T-cell (primary cell): ENCODE measurements at regions not wholly inside any gene's neighbourhood (a gene's known extent, or its start where the extent isn't known, plus 50 kb on each side); places are given as distances from the start of the nearest gene placed in this dataset.
A peak's percentile ranks its signal among the peaks of the same experiment; 100 is the strongest.
"Not testable (repeated sequence)": the region's sequence is repeated elsewhere in the genome, so short reads cannot be mapped to it uniquely, and the experiment has no call there.

Source experiments
- ATAC-seq, 4 experiments: fragments of 200-7000 bp in 3 of 4; fragments of 150-1000 bp in 1 of 4; cut with Tn5 transposase; replicated peaks in 1 of 4; 1 replicate in 3 of 4; 2 replicates in 1 of 4; pipeline ENCODE4 v1.10.0; 2021; ENCODE audit warnings: moderate library complexity in 3 of 4, mild to moderate bottlenecking in 2 of 4, moderate number of reproducible peaks in 1 of 4
- CTCF ChIA-PET, 2 donors: fragments of 300-600 bp; sonication (Branson Sonifier 250); formaldehyde crosslinking; loops; one replicate each; lab custom pipeline; 2022; ENCODE audit warnings: antibody characterized with exemption in 2 of 2; lab: Charles Lee
- POLR2A ChIA-PET, 2 donors: fragments of 300-600 bp; sonication (Branson Sonifier 250); formaldehyde crosslinking; loops; one replicate each; lab custom pipeline; 2022; ENCODE audit warnings: antibody characterized with exemption in 2 of 2; lab: Charles Lee
- DNase-seq, 35 experiments: peaks; one replicate each; pipeline versions ENCODE4 v3.0.0 to v3.0.0-alpha.2; 2013 to 2023
- H3K27ac ChIP-seq: one replicate; pipeline ENCODE4 v1.5.1; 2013; ENCODE audit warnings: low read length
- H3K27me3 ChIP-seq, 2 experiments: replicated peaks in 1 of 2; 1 replicate in 1 of 2; 2 replicates in 1 of 2; pipeline versions ENCODE4 v1.6.1 to v1.7.0; 2013; ENCODE audit warnings: low read length in 1 of 2, mixed read lengths in 1 of 2; ENCODE audit not compliant: control insufficient read depth in 2 of 2, insufficient read depth in 2 of 2; ENCODE audit errors: extremely low read depth in 1 of 2
- H3K36me3 ChIP-seq, 2 donors: 1 replicate in 1 of 2; 2 replicates in 1 of 2; pipeline versions ENCODE4 v1.6.1 to v1.7.0; 2013; ENCODE audit warnings: low read length in 1 of 2; ENCODE audit not compliant: control insufficient read depth in 2 of 2, insufficient read depth in 1 of 2; ENCODE audit errors: extremely low read depth in 1 of 2
- H3K4me1 ChIP-seq, 2 experiments: 1 replicate in 1 of 2; 2 replicates in 1 of 2; pipeline versions ENCODE4 v1.6.1 to v1.7.0; 2013; ENCODE audit warnings: low read length in 2 of 2, mixed read lengths in 1 of 2; ENCODE audit not compliant: insufficient read depth in 2 of 2, control insufficient read depth in 1 of 2; ENCODE audit errors: extremely low read depth in 1 of 2
- H3K4me3 ChIP-seq, 2 donors: 1 replicate in 1 of 2; 2 replicates in 1 of 2; pipeline versions ENCODE4 v1.5.1 to v1.7.0; 2013; ENCODE audit warnings: mild to moderate bottlenecking in 2 of 2, low read length in 1 of 2, moderate library complexity in 1 of 2; ENCODE audit not compliant: control insufficient read depth in 1 of 2; ENCODE audit errors: extremely low read depth in 1 of 2
- H3K9me3 ChIP-seq: 2 replicates; pipeline ENCODE4 v1.7.0; 2013
- H3K27ac Mint-ChIP-seq, 2 donors: one replicate each; pipeline ENCODE4 v1.8.0; 2020 to 2021; ENCODE audit warnings: mild to moderate bottlenecking in 2 of 2, mixed read lengths in 2 of 2
- H3K27me3 Mint-ChIP-seq, 2 donors: one replicate each; pipeline ENCODE4 v1.8.0; 2021 to 2022; ENCODE audit warnings: mixed read lengths in 2 of 2
- H3K36me3 Mint-ChIP-seq: one replicate; pipeline ENCODE4 v1.8.0; 2021; ENCODE audit warnings: mixed read lengths
- H3K4me1 Mint-ChIP-seq, 3 donors: one replicate each; pipeline ENCODE4 v1.8.0; 2020 to 2022; ENCODE audit warnings: mixed read lengths in 3 of 3, mild to moderate bottlenecking in 1 of 3
- H3K4me3 Mint-ChIP-seq, 3 donors: one replicate each; pipeline ENCODE4 v1.8.0; 2020 to 2022; ENCODE audit warnings: mild to moderate bottlenecking in 3 of 3, mixed read lengths in 3 of 3, moderate library complexity in 3 of 3
- H3K9me3 Mint-ChIP-seq, 3 donors: one replicate each; pipeline ENCODE4 v1.8.0; 2020 to 2022; ENCODE audit warnings: mixed read lengths in 3 of 3
- WGBS: methylation state at CpG from one replicate; pipeline ENCODE4 v1.1.5; 2013; ENCODE audit warnings: missing lambda C conversion rate; ENCODE audit not compliant: insufficient coverage; 5-methylcytosine and 5-hydroxymethylcytosine counted together

DNA sequence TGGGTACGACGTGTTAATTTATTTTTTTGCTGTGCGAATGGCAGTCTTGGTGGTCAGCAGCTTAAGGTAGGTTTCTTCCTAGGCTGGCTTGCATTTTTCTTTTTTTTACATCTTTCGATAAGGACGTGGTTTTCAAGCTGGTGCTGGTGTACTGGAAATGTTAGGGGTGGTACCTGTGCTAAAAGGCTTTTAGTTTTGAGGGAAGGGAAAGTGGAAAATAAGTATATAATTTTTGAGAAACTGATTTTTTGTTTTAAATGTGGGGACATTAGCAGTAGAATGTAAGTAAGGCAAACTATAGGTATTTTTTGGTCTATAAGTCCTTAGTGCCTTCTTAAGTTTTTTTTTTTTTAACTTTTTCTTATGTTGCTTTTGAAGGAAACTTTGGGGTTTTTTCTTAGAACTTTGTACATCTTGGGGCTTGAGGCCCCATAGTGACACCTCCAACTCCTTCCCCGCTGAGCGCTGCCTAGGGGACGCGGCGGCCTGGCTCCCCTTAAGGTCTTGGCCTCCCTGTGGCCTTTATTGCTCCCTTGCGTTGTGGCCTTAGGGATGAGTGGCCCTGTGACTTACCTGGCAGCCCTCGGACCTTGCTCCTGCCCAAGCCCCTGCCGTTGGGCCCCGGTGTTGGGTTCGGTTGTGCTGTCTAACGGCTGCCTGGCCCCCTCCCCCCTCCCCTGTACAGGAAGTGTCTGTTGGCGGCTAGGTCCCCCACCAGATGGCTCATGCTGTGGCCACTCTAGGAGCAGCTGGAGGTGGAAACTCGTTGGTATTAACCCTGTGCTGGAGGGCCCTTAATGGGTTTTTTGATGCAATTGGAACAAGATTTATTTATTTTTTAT is 88.0 kb upstream of the RPRML start:
- peak; percentile 97 to 99 (median 98) for ATAC-seq
- ChIA-PET POLR2A (interaction anchor here in 1 of 2 donors (0.7 kb wide), 1 partner anchor 26 kb away, joined by 3 read pairs; no protein-coding TSS in a partner anchor), CTCF (no interaction called here)
- H3K36me3 Mint-ChIP-seq: peaks cover 8% of the 10 kb centered on the region
- no peaks in the 10 kb centered on the region for H3K9me3 ChIP-seq
- no peaks in the 10 kb centered on the region for H3K27me3 Mint-ChIP-seq
- H3K4me1 Mint-ChIP-seq: peaks cover 29 to 38% (median 34%) of the 10 kb centered on the region in 3 donors
- H3K4me3 Mint-ChIP-seq: peak overlapping the region; percentile 89
- no peaks in the 10 kb centered on the region for H3K27me3 ChIP-seq
- no peaks in the 10 kb centered on the region for H3K36me3 ChIP-seq
- H3K27ac Mint-ChIP-seq: peak overlapping the region; percentile 92 to 94
- peak overlapping the region; percentile 81 to 92 for H3K4me3 ChIP-seq
- H3K9me3 Mint-ChIP-seq: no peaks in the 10 kb centered on the region
- peak; percentile 50 to 90 (median 75) for DNase-seq
- 10% methylated on average over 2 of the region's 18 CpGs for WGBS
- peaks cover 7 to 14% of the 10 kb centered on the region in 2 experiments for H3K4me1 ChIP-seq
- H3K27ac ChIP-seq: peak overlapping the region; percentile 86

DNA sequence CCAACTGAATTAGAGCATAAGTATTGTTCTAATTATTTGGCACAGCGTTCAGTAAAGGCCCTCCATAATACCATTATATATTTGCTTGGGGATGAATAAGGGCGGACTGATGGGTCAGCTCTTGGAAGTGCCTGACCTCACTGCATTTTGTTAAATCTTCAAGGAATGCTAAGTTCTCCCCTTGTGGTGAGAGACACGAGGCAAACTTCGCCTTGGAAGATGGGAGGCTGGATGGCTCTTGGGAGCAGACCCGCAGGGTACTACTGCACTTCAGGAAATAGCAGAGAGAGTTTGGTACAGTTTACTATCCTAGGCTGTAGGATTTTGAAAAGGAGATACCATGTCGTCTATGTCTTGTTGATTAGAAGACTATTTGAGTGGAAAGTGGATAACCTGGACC is 87.0 kb upstream of the RPRML start:
- Mint-ChIP-seq H3K9me3 (no peaks in the 10 kb centered on the region), H3K27me3 (no peaks in the 10 kb centered on the region), H3K36me3 (peaks cover 10% of the 10 kb centered on the region), H3K4me3 (peak overlapping the region; percentile 89), H3K4me1 (peaks cover 25 to 29% (median 29%) of the 10 kb centered on the region in 3 donors), H3K27ac (peak overlapping the region; percentile 92 to 94)
- no peak overlapping the region for H3K27ac ChIP-seq
- ChIA-PET CTCF (no interaction called here), POLR2A (no interaction called here)
- no peak overlapping the region for H3K4me3 ChIP-seq
- peaks cover 7% of the 10 kb centered on the region in 2 experiments for H3K4me1 ChIP-seq
- no peak for ATAC-seq
- no peaks in the 10 kb centered on the region for H3K36me3 ChIP-seq
- H3K27me3 ChIP-seq: no peaks in the 10 kb centered on the region
- H3K9me3 ChIP-seq: no peaks in the 10 kb centered on the region
- WGBS: 100% methylated on average over 2 of the region's 6 CpGs
- DNase-seq: no peak

DNA sequence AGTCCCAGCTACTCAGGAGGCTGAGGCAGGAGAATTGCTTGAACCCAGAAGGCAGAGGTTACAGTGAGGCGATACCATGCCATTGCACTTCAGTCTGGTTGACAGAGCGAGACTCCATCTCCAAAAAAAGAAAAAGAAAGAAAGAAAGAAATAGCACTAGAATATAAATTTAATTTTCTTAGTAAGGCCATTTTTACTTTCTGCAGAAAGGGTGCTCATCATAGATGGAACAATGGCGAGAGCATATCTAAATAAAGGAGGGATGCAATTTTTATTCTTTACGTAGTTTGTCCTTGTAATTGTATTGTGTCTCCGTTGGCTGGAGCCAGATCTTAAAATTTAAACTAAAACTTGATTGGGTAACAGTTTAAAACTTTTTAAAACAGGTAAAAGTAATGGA is 85.6 kb upstream of the RPRML start:
- Histone ChIP-seq H3K27me3 (no peaks in the 10 kb centered on the region), H3K4me3 (no peak overlapping the region), H3K36me3 (no peaks in the 10 kb centered on the region), H3K27ac (no peak overlapping the region), H3K9me3 (no peaks in the 10 kb centered on the region), H3K4me1 (peaks cover 6 to 7% of the 10 kb centered on the region in 2 experiments)
- POLR2A ChIA-PET: no interaction called here
- H3K4me3 Mint-ChIP-seq: no peak overlapping the region
- WGBS: 100% methylated on average over 2 of the region's 5 CpGs
- H3K9me3 Mint-ChIP-seq: no peaks in the 10 kb centered on the region
- no peak for DNase-seq
- H3K27ac Mint-ChIP-seq: no peak overlapping the region
- H3K4me1 Mint-ChIP-seq: peaks cover 20 to 29% (median 24%) of the 10 kb centered on the region in 3 donors
- no peak for ATAC-seq
- no peaks in the 10 kb centered on the region for H3K27me3 Mint-ChIP-seq
- CTCF ChIA-PET: no interaction called here
- peaks cover 10% of the 10 kb centered on the region for H3K36me3 Mint-ChIP-seq

DNA sequence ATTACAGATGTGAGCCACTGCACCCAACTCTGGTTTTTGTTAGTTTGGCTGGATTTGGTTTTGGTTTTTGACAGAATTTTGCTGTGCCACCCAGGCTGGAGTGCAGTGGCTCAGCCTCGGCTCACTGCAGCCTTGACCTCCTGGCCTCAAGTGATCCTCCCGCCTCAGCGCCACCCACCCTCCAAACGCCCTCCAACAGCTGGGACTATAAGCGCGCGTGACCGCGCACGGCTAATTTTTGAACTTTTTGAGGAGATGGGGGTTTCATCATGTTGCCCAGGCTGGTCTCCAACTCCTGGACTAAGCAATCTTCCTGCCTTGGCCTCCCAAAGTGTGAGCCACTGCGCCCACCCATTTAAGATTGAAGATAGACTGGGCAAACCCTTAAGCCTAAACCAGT is 84.4 kb upstream of the RPRML start:
- no peak for ATAC-seq
- Mint-ChIP-seq H3K4me3 (no peak overlapping the region), H3K27ac (no peak overlapping the region), H3K4me1 (peaks cover 16 to 23% (median 19%) of the 10 kb centered on the region in 3 donors), H3K27me3 (no peaks in the 10 kb centered on the region), H3K9me3 (no peaks in the 10 kb centered on the region), H3K36me3 (peaks cover 10% of the 10 kb centered on the region)
- Histone ChIP-seq H3K36me3 (no peaks in the 10 kb centered on the region), H3K4me3 (no peak overlapping the region), H3K27ac (no peak overlapping the region), H3K27me3 (no peaks in the 10 kb centered on the region), H3K4me1 (peaks cover 6 to 7% of the 10 kb centered on the region in 2 experiments), H3K9me3 (no peaks in the 10 kb centered on the region)
- no peak for DNase-seq
- POLR2A ChIA-PET: no interaction called here
- CTCF ChIA-PET: interaction anchor here in 1 of 2 donors (0.5 kb wide), 1 partner anchor 31 kb away, joined by 3 read pairs; no protein-coding TSS in a partner anchor
- 100% methylated on average over 1 of the region's 11 CpGs for WGBS

DNA sequence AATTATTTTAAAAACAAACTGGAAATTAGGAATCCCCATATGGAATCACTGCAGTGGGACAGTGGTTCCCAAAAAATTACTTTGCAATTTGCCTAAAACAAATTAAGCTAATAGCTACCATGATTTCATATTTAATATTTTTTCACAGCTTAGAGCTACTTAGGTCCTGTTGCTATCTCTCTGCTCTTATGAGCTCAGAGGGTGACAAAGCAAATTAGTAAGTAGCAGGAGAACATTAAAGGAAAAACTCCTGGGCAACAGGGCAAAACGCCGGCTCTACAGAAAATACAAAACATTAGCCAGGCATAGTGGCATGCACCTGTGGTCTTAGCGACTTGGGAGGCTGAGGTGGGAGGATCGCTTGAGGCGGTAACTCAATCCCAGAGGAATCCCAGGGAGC is 83.8 kb upstream of the RPRML start:
- H3K4me3 Mint-ChIP-seq, H3K4me1 ChIP-seq, DNase-seq, H3K9me3 Mint-ChIP-seq, CTCF ChIA-PET, H3K36me3 ChIP-seq, H3K27ac Mint-ChIP-seq, H3K9me3 ChIP-seq, ATAC-seq, H3K27ac ChIP-seq, H3K27me3 ChIP-seq, H3K4me3 ChIP-seq, H3K27me3 Mint-ChIP-seq: not testable (repeated sequence)
- POLR2A ChIA-PET: interaction anchor here in 1 of 2 donors (0.6 kb wide), 1 partner anchor 1174 kb away, joined by 4 read pairs; no protein-coding TSS in a partner anchor
- Mint-ChIP-seq H3K36me3 (peaks cover 10% of the 10 kb centered on the region), H3K4me1 (peaks cover 15 to 19% (median 16%) of the 10 kb centered on the region in 3 donors)
- WGBS: no CpG with 5 or more reads among the region's 5 CpGs

DNA sequence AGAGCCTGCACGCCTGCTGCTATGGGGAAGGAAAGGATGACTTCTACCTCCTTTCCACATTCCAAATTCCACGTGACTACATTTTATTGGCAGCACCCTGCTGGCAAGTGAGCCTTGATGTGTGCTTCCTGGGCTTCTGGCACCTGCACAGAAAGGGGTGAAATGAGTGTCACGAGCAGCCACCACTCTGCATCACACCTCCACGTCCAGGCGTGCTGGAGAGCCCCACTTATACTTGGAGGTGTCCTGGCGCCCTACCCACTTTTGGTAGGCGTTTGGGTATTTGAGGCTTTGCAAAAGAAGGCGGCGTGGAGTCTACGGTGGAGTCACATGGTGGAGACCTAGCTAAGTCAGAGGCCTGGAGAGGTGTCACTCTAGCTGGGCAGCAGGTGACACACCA is 81.0 kb upstream of the RPRML start:
- CTCF ChIA-PET: not testable (repeated sequence)

More for the DNA sequence above, 81.0 kb upstream of the RPRML start:
- H3K4me1 ChIP-seq, DNase-seq, H3K36me3 ChIP-seq, H3K9me3 ChIP-seq, H3K27ac Mint-ChIP-seq, H3K27me3 ChIP-seq, H3K27me3 Mint-ChIP-seq, H3K27ac ChIP-seq, H3K4me1 Mint-ChIP-seq, POLR2A ChIA-PET, H3K9me3 Mint-ChIP-seq, ATAC-seq, H3K4me3 Mint-ChIP-seq, H3K4me3 ChIP-seq: not testable (repeated sequence)
- peaks cover 22% of the 10 kb centered on the region for H3K36me3 Mint-ChIP-seq
- 53% methylated on average over 2 of the region's 10 CpGs for WGBS
